ENCODE measurements at regions not wholly inside any gene's neighbourhood (a gene's known extent, or its start where the extent isn't known, plus 50 kb on each side); places are given as distances from the start of the nearest gene placed in this dataset.

DNA sequence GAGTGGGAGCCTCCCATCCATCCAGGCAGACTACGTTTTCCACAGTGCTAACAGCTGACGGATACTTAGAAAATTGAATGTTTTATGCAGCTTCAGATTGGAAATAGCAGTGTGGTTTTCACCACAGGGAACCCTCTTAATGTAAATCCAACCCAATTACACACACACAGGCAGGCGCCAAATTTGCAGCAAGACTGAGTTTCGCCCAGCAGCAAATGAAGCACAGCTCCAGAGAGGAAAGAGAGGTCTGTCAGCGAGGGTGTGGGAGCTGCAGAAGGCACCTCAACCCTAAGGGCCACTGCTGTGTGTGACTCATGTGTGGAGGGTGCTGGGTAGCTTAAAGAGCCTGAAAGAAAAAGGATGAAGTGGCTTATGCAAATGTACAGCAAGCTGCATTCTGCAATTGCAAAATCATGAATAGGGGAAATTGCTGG is 365.7 kb downstream of the MAFB start:
- DNase-seq (ENCODE audit: low read depth in 2 of 2, low spot score in 1 of 2): no peak

GRCh38 chr20:40322941-40323340 is 366.1 kb downstream of the MAFB start:
- no peak for DNase-seq (ENCODE audit: low read depth in 2 of 2, low spot score in 1 of 2)

DNA sequence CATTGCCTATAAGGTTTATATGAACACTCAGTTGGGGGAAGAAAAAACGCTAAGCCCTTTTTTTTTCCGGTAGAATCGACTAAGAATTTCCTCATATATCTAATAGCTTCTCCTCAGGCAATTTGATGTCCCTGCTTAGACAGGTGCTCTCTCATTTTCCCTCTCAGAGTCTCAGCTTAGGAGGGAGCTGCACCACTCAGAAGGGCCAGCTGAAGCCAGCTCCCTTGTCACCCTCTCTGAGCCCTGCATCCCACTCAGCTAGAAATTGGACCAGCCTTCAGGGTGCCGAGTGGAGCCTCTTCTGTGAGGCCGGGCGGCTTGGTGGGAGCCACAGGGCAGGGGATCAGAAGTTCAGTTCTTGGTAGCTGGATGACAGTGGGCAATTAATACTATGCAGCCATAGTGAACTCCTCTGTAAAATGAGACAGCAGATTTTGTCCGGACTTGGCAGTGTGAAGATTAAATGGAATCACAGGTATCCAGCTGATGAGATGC is 368.5 kb downstream of the MAFB start:
- DNase-seq (ENCODE audit: low read depth in 2 of 2, low spot score in 1 of 2): no peak

GRCh38 chr20:40319741-40320516 is 369.1 kb downstream of the MAFB start:
- DNase-seq (ENCODE audit: low read depth in 2 of 2, low spot score in 1 of 2): no peak

DNA sequence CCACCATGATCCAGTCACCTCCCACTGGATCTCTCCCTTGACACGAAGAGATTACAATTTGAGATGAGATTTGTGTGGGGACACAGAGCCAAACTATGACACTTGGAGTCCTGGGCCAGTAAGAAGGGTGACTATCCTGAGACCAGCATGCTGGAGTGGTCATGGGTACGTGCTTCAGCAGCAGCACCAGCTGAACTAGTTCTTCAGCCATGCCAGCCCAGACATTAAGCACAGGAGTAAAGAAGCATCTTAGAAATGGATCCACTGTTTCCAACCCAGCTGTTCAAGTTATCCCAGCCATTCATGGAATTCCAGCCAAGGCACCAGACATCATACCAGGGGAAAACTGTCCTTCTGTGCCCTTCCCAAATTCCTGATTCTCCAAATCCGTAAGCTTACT is 370.0 kb downstream of the MAFB start:
- DNase-seq (ENCODE audit: low read depth in 2 of 2, low spot score in 1 of 2): no peak

- no peak for DNase-seq (ENCODE audit: low read depth in 2 of 2, low spot score in 1 of 2)
Measured at GRCh38 chr20:40317156-40317790, 371.8 kb downstream of the MAFB start.

GRCh38 chr20:40314278-40314677 is 374.8 kb downstream of the MAFB start:
- DNase-seq (ENCODE audit: low read depth in 2 of 2, low spot score in 1 of 2): no peak

GRCh38 chr20:40313730-40314129 is 375.3 kb downstream of the MAFB start:
- no peak for DNase-seq (ENCODE audit: low read depth in 2 of 2, low spot score in 1 of 2)

DNA sequence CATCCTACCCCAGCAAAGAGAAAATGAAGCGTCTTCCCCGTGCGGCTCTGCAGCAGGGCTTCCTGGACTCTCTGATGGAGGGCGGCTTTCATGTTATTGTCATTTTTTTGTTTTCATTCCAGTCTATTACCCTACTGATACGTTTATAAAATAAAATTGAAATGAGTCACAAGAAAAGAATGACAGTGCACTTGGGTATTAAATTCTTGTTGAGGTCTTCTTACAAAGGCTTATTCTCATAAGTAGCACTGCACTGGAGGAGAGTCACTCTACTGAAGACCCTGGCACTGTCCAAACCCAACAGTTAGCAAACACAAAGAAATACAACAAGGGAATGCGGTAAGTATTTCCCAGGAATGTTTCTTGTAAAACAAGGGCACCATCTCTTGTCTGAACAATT is 379.3 kb downstream of the MAFB start:
- no peak for DNase-seq (ENCODE audit: low read depth in 2 of 2, low spot score in 1 of 2)

DNA sequence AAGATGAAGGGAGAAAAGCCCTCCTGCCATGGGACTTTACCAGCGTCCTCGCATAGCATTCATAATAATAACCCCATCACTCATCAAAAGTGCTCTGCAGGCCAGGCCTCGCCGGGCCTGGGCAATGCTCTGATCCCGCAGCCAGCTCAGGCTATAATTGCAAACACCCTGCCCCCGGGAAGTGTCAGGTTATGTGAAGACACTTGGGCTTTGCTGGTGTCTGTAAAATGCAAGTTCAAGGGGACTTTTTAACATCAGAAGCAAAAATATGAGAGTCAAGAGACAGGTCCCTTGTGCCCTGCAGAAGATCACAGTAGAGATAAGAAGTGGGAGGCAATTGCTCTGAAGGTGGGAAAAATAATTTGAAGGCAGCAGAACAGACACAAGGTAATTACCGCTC is 381.0 kb downstream of the MAFB start:
- DNase-seq (ENCODE audit: low read depth in 2 of 2, low spot score in 1 of 2): no peak

DNA sequence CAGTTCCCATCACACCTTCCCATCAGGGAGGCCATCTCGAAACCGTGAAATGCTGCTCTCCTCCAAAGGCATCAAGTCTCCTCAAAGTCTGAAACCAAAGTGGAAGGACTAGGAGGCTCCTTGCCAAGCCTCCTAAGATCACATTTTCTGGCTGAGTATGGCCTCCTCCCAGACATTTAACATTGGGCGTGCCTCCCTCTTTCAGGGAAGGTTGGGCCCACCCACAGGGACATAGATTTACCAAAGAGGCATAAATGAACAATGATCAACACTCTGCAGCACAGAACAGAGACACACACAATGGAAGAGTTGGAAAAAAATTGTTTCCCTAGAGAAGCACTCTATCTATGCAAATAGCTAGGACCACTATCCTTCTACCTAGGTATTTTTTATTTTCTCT is 381.8 kb downstream of the MAFB start:
- DNase-seq (ENCODE audit: low read depth in 2 of 2, low spot score in 1 of 2): no peak

GRCh38 chr20:40305303-40305702 is 383.7 kb downstream of the MAFB start:
- no peak for DNase-seq (ENCODE audit: low read depth in 2 of 2, low spot score in 1 of 2)

GRCh38 chr20:40304119-40304613 is 384.9 kb downstream of the MAFB start:
- DNase-seq (ENCODE audit: low read depth in 2 of 2, low spot score in 1 of 2): no peak

- no peak for DNase-seq (ENCODE audit: low read depth in 2 of 2, low spot score in 1 of 2)
Measured at GRCh38 chr20:40294747-40295146, 394.3 kb downstream of the MAFB start.

DNA sequence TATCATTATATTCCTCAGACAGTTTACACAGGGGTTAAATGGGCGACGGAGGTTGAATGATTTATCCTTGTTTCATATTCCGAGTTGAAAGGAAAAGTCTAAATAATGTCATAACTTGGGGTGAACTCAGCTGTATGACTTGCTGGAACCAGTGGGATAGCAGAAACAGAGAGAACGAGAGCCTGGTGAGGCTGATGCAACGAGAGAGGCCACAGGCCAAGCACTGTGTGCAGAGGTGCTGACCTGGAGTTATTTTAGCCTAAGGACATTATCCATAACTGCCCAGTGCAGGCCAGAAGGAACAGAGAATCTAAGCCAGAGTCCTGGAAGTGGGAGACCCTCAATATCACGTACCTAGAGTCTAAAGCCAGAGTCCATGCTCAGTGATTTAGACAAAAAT is 394.9 kb downstream of the MAFB start:
- no peak for DNase-seq (ENCODE audit: low read depth in 2 of 2, low spot score in 1 of 2)

GRCh38 chr20:40293740-40294139 is 395.3 kb downstream of the MAFB start:
- DNase-seq (ENCODE audit: low read depth in 2 of 2, low spot score in 1 of 2): no peak

- no peak for DNase-seq (ENCODE audit: low read depth in 2 of 2, low spot score in 1 of 2)
Measured at GRCh38 chr20:40291493-40292135, 397.4 kb downstream of the MAFB start.

DNA sequence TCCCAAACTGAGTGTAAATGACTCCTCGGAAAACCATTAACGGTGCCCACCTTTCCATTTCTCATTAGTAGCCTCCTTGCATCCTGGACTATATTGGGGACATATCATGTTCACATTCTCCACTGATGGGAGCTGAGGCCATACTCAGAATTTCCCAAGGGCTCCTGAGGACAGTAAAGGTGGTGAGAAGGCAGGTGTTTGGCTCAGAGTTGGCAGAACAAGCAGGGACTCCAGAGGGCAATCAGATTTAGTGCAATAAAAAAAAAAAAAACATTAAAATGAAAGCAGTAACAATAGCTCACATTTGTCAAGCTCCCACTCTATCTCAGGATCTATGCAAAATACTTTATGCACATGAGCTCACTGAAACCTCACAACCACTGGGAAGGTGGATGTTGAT is 401.4 kb downstream of the MAFB start:
- no peak for DNase-seq (ENCODE audit: low read depth in 2 of 2, low spot score in 1 of 2)

DNA sequence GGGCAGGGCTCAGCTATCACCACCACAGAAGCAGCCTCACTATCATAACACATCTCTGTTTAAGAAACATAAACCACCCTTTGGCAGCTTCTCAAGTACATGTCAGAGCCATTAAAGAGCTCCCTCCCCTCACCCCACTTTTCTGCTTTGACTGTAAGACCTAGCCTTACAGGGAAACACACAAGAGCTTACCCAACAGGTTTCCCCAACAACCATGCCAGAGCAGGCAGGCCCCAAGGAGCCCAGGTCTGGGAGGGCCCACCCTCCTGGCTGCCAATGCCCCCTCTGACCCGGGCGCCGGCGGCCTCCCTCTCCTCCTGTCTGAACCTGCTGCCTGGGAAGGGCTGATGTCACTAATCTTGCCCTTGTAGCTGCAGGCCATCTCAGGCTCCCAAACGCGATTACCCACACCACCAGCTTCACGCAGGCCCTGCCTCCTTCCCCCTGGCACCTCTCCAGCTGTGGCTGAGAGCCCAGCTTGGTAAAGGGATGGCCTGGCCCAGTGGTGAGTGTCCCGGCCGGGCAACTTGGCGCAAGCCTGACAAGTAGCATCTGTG is 402.0 kb downstream of the MAFB start:
- no peak for DNase-seq (ENCODE audit: low read depth in 2 of 2, low spot score in 1 of 2)

GRCh38 chr20:40284611-40285010 is 404.4 kb downstream of the MAFB start:
- no peak for DNase-seq (ENCODE audit: low read depth in 2 of 2, low spot score in 1 of 2)

- no peak for DNase-seq (ENCODE audit: low read depth in 2 of 2, low spot score in 1 of 2)
Measured at GRCh38 chr20:40283689-40284088, 405.3 kb downstream of the MAFB start.

GRCh38 chr20:40282941-40283340 is 406.1 kb downstream of the MAFB start:
- no peak for DNase-seq (ENCODE audit: low read depth in 2 of 2, low spot score in 1 of 2)

Measured in stimulated activated CD8-positive, alpha-beta memory T cell treated with anti-CD3 and anti-CD28 coated beads, Interleukin-4, amount 100 ng/mL, for 1 hour (primary cell).